ENCODE measurements at regions not wholly inside any gene's neighbourhood (a gene's known extent, or its start where the extent isn't known, plus 50 kb on each side); places are given as distances from the start of the nearest gene placed in this dataset.
"Not testable (repeated sequence)": the region's sequence is repeated elsewhere in the genome, so short reads cannot be mapped to it uniquely, and the experiment has no call there.

- no CpG with 5 or more reads among the region's 5 CpGs for WGBS (ENCODE audit: insufficient coverage)
- H3K36me3 Mint-ChIP-seq; H3K36me3 ChIP-seq (ENCODE audit: control insufficient read depth in 2 of 2, extremely low read depth in 1 of 2, insufficient read depth in 1 of 2, low read length in 1 of 2); H3K27me3 ChIP-seq (replicated peaks in 1 of 2; ENCODE audit: control insufficient read depth in 2 of 2, extremely low read depth in 1 of 2, insufficient read depth in 2 of 2, low read length in 1 of 2); H3K27ac ChIP-seq (ENCODE audit: low read length); H3K4me3 ChIP-seq (ENCODE audit: control insufficient read depth in 1 of 2, extremely low read depth in 1 of 2, low read length in 1 of 2); POLR2A ChIA-PET; ATAC-seq (replicated peaks in 1 of 4); H3K27ac Mint-ChIP-seq; H3K4me1 ChIP-seq (ENCODE audit: control insufficient read depth in 1 of 2, extremely low read depth in 1 of 2, insufficient read depth in 2 of 2, low read length in 2 of 2); H3K9me3 ChIP-seq; DNase-seq; H3K9me3 Mint-ChIP-seq; H3K4me1 Mint-ChIP-seq; H3K27me3 Mint-ChIP-seq; H3K4me3 Mint-ChIP-seq; CTCF ChIA-PET: not testable (repeated sequence)
These were observed 1599.2 kb downstream of the RPIA start for GRCh38 chr2:90290701-90291100.

GRCh38 chr2:90291168-90291883 is 1599.9 kb downstream of the RPIA start:
- H3K36me3 ChIP-seq (ENCODE audit: control insufficient read depth in 2 of 2, extremely low read depth in 1 of 2, insufficient read depth in 1 of 2, low read length in 1 of 2); H3K36me3 Mint-ChIP-seq; ATAC-seq (replicated peaks in 1 of 4); H3K4me1 ChIP-seq (ENCODE audit: control insufficient read depth in 1 of 2, extremely low read depth in 1 of 2, insufficient read depth in 2 of 2, low read length in 2 of 2); POLR2A ChIA-PET; H3K4me3 Mint-ChIP-seq; H3K9me3 Mint-ChIP-seq; H3K27me3 Mint-ChIP-seq; H3K4me1 Mint-ChIP-seq; H3K9me3 ChIP-seq; H3K27ac Mint-ChIP-seq; H3K27ac ChIP-seq (ENCODE audit: low read length); CTCF ChIA-PET; H3K4me3 ChIP-seq (ENCODE audit: control insufficient read depth in 1 of 2, extremely low read depth in 1 of 2, low read length in 1 of 2); H3K27me3 ChIP-seq (replicated peaks in 1 of 2; ENCODE audit: control insufficient read depth in 2 of 2, extremely low read depth in 1 of 2, insufficient read depth in 2 of 2, low read length in 1 of 2): not testable (repeated sequence)
- WGBS (ENCODE audit: insufficient coverage), result 34% methylated on average over 2 of the region's 5 CpGs
- DNase-seq, result peak in 3 of 35 experiments; percentile 15 to 44 (median 34)

GRCh38 chr2:90291934-90292333 is 1600.5 kb downstream of the RPIA start:
- H3K36me3 ChIP-seq (ENCODE audit: control insufficient read depth in 2 of 2, extremely low read depth in 1 of 2, insufficient read depth in 1 of 2, low read length in 1 of 2); CTCF ChIA-PET; ATAC-seq (replicated peaks in 1 of 4); H3K4me3 ChIP-seq (ENCODE audit: control insufficient read depth in 1 of 2, extremely low read depth in 1 of 2, low read length in 1 of 2); H3K4me1 ChIP-seq (ENCODE audit: control insufficient read depth in 1 of 2, extremely low read depth in 1 of 2, insufficient read depth in 2 of 2, low read length in 2 of 2); DNase-seq; H3K36me3 Mint-ChIP-seq; H3K27me3 ChIP-seq (replicated peaks in 1 of 2; ENCODE audit: control insufficient read depth in 2 of 2, extremely low read depth in 1 of 2, insufficient read depth in 2 of 2, low read length in 1 of 2); H3K4me3 Mint-ChIP-seq; H3K27ac Mint-ChIP-seq; H3K27me3 Mint-ChIP-seq; H3K9me3 ChIP-seq; H3K27ac ChIP-seq (ENCODE audit: low read length); H3K9me3 Mint-ChIP-seq; H3K4me1 Mint-ChIP-seq; POLR2A ChIA-PET: not testable (repeated sequence)
- WGBS (ENCODE audit: insufficient coverage), result no CpG with 5 or more reads among the region's 1 CpG

- H3K4me1 ChIP-seq (ENCODE audit: control insufficient read depth in 1 of 2, extremely low read depth in 1 of 2, insufficient read depth in 2 of 2, low read length in 2 of 2); H3K36me3 Mint-ChIP-seq; H3K36me3 ChIP-seq (ENCODE audit: control insufficient read depth in 2 of 2, extremely low read depth in 1 of 2, insufficient read depth in 1 of 2, low read length in 1 of 2); H3K9me3 Mint-ChIP-seq; H3K27ac Mint-ChIP-seq; POLR2A ChIA-PET; H3K4me3 ChIP-seq (ENCODE audit: control insufficient read depth in 1 of 2, extremely low read depth in 1 of 2, low read length in 1 of 2); H3K27me3 Mint-ChIP-seq; DNase-seq; H3K27ac ChIP-seq (ENCODE audit: low read length); H3K27me3 ChIP-seq (replicated peaks in 1 of 2; ENCODE audit: control insufficient read depth in 2 of 2, extremely low read depth in 1 of 2, insufficient read depth in 2 of 2, low read length in 1 of 2); ATAC-seq (replicated peaks in 1 of 4); H3K4me3 Mint-ChIP-seq; H3K4me1 Mint-ChIP-seq; CTCF ChIA-PET; H3K9me3 ChIP-seq: not testable (repeated sequence)
- WGBS (ENCODE audit: insufficient coverage), result 69% methylated on average over 2 of the region's 4 CpGs
These were observed 1601.0 kb downstream of the RPIA start for GRCh38 chr2:90292451-90292850.

GRCh38 chr2:90293224-90293623 is 1601.8 kb downstream of the RPIA start:
- peak in 4 of 35 experiments; percentile 5 to 39 (median 24) for DNase-seq

GRCh38 chr2:90293806-90294205 is 1602.3 kb downstream of the RPIA start:
- H3K36me3 ChIP-seq (ENCODE audit: control insufficient read depth in 2 of 2, extremely low read depth in 1 of 2, insufficient read depth in 1 of 2, low read length in 1 of 2); H3K4me3 ChIP-seq (ENCODE audit: control insufficient read depth in 1 of 2, extremely low read depth in 1 of 2, low read length in 1 of 2); H3K4me1 Mint-ChIP-seq; H3K9me3 Mint-ChIP-seq; H3K9me3 ChIP-seq; H3K36me3 Mint-ChIP-seq; H3K4me3 Mint-ChIP-seq; H3K27ac ChIP-seq (ENCODE audit: low read length); H3K4me1 ChIP-seq (ENCODE audit: control insufficient read depth in 1 of 2, extremely low read depth in 1 of 2, insufficient read depth in 2 of 2, low read length in 2 of 2); ATAC-seq (replicated peaks in 1 of 4); DNase-seq; POLR2A ChIA-PET; H3K27ac Mint-ChIP-seq; H3K27me3 ChIP-seq (replicated peaks in 1 of 2; ENCODE audit: control insufficient read depth in 2 of 2, extremely low read depth in 1 of 2, insufficient read depth in 2 of 2, low read length in 1 of 2); CTCF ChIA-PET; H3K27me3 Mint-ChIP-seq: not testable (repeated sequence)
- 94% methylated on average over 3 of the region's 9 CpGs for WGBS (ENCODE audit: insufficient coverage)

More at GRCh38 chr2:90293224-90293623, 1601.8 kb downstream of the RPIA start:
- H3K9me3 ChIP-seq; H3K9me3 Mint-ChIP-seq; H3K27me3 ChIP-seq (replicated peaks in 1 of 2; ENCODE audit: control insufficient read depth in 2 of 2, extremely low read depth in 1 of 2, insufficient read depth in 2 of 2, low read length in 1 of 2); H3K4me1 Mint-ChIP-seq; H3K27ac ChIP-seq (ENCODE audit: low read length); H3K27me3 Mint-ChIP-seq; H3K27ac Mint-ChIP-seq; H3K36me3 Mint-ChIP-seq; H3K4me1 ChIP-seq (ENCODE audit: control insufficient read depth in 1 of 2, extremely low read depth in 1 of 2, insufficient read depth in 2 of 2, low read length in 2 of 2); POLR2A ChIA-PET; H3K4me3 Mint-ChIP-seq; CTCF ChIA-PET; H3K36me3 ChIP-seq (ENCODE audit: control insufficient read depth in 2 of 2, extremely low read depth in 1 of 2, insufficient read depth in 1 of 2, low read length in 1 of 2); H3K4me3 ChIP-seq (ENCODE audit: control insufficient read depth in 1 of 2, extremely low read depth in 1 of 2, low read length in 1 of 2): not testable (repeated sequence)
- no CpG with 5 or more reads among the region's 6 CpGs for WGBS (ENCODE audit: insufficient coverage)
- ATAC-seq (replicated peaks in 1 of 4), result peak in 1 of 4 experiments; percentile 37
